Lower leg skin (tissue), 3 donors: ENCODE measurements at regions not wholly inside any gene's neighbourhood (a gene's known extent, or its start where the extent isn't known, plus 50 kb on each side); places are given as distances from the start of the nearest gene placed in this dataset.

ENCODE experiments used
- POLR2A ChIP-seq, 2 donors: fragments of 450-650 bp; IDR thresholded peaks; one replicate each; pipeline ENCODE4 v1.6.1; 2016 to 2017; ENCODE audit warnings: antibody characterized with exemption in 2 of 2, mild to moderate bottlenecking in 1 of 2, moderate library complexity in 1 of 2
- TF ChIP-seq, protein P1 (sequence below), 3 donors: fragments of 450-650 bp; IDR thresholded peaks; one replicate each; pipeline ENCODE4 v1.5.1; 2016; ENCODE audit warnings: antibody characterized with exemption in 3 of 3, mild to moderate bottlenecking in 3 of 3, moderate library complexity in 2 of 3

GRCh38 chr2:19062370-19062769 is 296.1 kb downstream of the OSR1 start:
- TF ChIP-seq, protein P1, sequence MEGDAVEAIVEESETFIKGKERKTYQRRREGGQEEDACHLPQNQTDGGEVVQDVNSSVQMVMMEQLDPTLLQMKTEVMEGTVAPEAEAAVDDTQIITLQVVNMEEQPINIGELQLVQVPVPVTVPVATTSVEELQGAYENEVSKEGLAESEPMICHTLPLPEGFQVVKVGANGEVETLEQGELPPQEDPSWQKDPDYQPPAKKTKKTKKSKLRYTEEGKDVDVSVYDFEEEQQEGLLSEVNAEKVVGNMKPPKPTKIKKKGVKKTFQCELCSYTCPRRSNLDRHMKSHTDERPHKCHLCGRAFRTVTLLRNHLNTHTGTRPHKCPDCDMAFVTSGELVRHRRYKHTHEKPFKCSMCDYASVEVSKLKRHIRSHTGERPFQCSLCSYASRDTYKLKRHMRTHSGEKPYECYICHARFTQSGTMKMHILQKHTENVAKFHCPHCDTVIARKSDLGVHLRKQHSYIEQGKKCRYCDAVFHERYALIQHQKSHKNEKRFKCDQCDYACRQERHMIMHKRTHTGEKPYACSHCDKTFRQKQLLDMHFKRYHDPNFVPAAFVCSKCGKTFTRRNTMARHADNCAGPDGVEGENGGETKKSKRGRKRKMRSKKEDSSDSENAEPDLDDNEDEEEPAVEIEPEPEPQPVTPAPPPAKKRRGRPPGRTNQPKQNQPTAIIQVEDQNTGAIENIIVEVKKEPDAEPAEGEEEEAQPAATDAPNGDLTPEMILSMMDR (IDR thresholded peaks at IDR 0.05), result no peak
- no peak for TF ChIP-seq POLR2A (IDR thresholded peaks at IDR 0.05)
